Smooth muscle cell (in vitro differentiated cells): ENCODE measurements at regions not wholly inside any gene's neighbourhood (a gene's known extent, or its start where the extent isn't known, plus 50 kb on each side); places are given as distances from the start of the nearest gene placed in this dataset.

Experiments
- DNase-seq: peaks from one replicate; lab custom pipeline; 2025; ENCODE audit not compliant: unreplicated experiment; lab: John Stamatoyannopoulos, UW
- H2AFZ ChIP-seq: fragments of 200-600 bp; sonication (generic); 2 replicates; pipeline ENCODE4 v1.6.0; 2016; ENCODE audit warnings: antibody characterized with exemption, low read depth, mild to moderate bottlenecking
- H3F3A ChIP-seq: fragments of 200-600 bp; sonication (generic); 2 replicates; pipeline ENCODE4 v1.6.0; 2017; ENCODE audit warnings: antibody characterized with exemption, low read depth
- H3K27ac ChIP-seq: fragments of 200-600 bp; sonication (generic); 2 replicates; pipeline ENCODE4 v1.5.1; 2016; ENCODE audit warnings: low read depth, mild to moderate bottlenecking
- H3K27me3 ChIP-seq: fragments of 200-600 bp; sonication (generic); 2 replicates; pipeline ENCODE4 v1.6.1; 2016; ENCODE audit warnings: low read depth, mild to moderate bottlenecking
- H3K36me3 ChIP-seq: fragments of 200-600 bp; sonication (generic); 2 replicates; pipeline ENCODE4 v1.5.1; 2016; ENCODE audit warnings: low read depth
- H3K4me1 ChIP-seq: fragments of 200-600 bp; sonication (generic); 2 replicates; pipeline ENCODE4 v1.5.1; 2016; ENCODE audit warnings: low read depth
- H3K4me2 ChIP-seq: fragments of 200-600 bp; sonication (generic); 2 replicates; pipeline ENCODE4 v1.6.0; 2016; ENCODE audit warnings: mild to moderate bottlenecking
- H3K4me3 ChIP-seq: fragments of 200-600 bp; sonication (generic); 2 replicates; pipeline ENCODE4 v1.5.1; 2016; ENCODE audit warnings: mild to moderate bottlenecking
- H3K79me2 ChIP-seq: fragments of 200-600 bp; sonication (generic); 2 replicates; pipeline ENCODE4 v1.6.0; 2016; ENCODE audit warnings: low read depth, mild to moderate bottlenecking
- H3K9ac ChIP-seq: fragments of 200-600 bp; sonication (generic); 2 replicates; pipeline ENCODE4 v1.6.0; 2016; ENCODE audit warnings: low read depth
- H3K9me3 ChIP-seq: fragments of 200-600 bp; sonication (generic); replicated peaks from 2 replicates; pipeline ENCODE4 v1.5.1; 2016; ENCODE audit warnings: low read depth
- H4K20me1 ChIP-seq: fragments of 200-600 bp; sonication (generic); 2 replicates; pipeline ENCODE4 v1.6.0; 2016; ENCODE audit warnings: low read depth
- WGBS: methylation state at CpG from one replicate; pipeline ENCODE4 v1.1.7; 2016; ENCODE audit warnings: low lambda C conversion rate; 5-methylcytosine and 5-hydroxymethylcytosine counted together
- TF ChIP-seq, protein P1 (sequence below): fragments of 200-600 bp; sonication (generic); IDR thresholded peaks from 2 replicates; pipeline ENCODE4 v1.5.1; 2017; ENCODE audit warnings: borderline replicate concordance, mild to moderate bottlenecking, antibody characterized with exemption; ENCODE audit not compliant: insufficient read depth, poor library complexity, severe bottlenecking

GRCh38 chr1:227417756-227418480 is 99.6 kb upstream of the CDC42BPA start:
- WGBS: 95% methylated on average over 2 of the region's 2 CpGs
- DNase-seq: no peak
- no peak overlapping the region for H3K27ac ChIP-seq
- H3K9ac ChIP-seq: no peak overlapping the region
- H3K79me2 ChIP-seq: no peaks in the 10 kb centered on the region
- no peak overlapping the region for H3K4me2 ChIP-seq
- H3K9me3 ChIP-seq: no peaks in the 10 kb centered on the region
- TF ChIP-seq, protein P1, sequence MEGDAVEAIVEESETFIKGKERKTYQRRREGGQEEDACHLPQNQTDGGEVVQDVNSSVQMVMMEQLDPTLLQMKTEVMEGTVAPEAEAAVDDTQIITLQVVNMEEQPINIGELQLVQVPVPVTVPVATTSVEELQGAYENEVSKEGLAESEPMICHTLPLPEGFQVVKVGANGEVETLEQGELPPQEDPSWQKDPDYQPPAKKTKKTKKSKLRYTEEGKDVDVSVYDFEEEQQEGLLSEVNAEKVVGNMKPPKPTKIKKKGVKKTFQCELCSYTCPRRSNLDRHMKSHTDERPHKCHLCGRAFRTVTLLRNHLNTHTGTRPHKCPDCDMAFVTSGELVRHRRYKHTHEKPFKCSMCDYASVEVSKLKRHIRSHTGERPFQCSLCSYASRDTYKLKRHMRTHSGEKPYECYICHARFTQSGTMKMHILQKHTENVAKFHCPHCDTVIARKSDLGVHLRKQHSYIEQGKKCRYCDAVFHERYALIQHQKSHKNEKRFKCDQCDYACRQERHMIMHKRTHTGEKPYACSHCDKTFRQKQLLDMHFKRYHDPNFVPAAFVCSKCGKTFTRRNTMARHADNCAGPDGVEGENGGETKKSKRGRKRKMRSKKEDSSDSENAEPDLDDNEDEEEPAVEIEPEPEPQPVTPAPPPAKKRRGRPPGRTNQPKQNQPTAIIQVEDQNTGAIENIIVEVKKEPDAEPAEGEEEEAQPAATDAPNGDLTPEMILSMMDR: no peak
- no peak overlapping the region for H2AFZ ChIP-seq
- H4K20me1 ChIP-seq: no peaks in the 10 kb centered on the region
- no peaks in the 10 kb centered on the region for H3K4me1 ChIP-seq
- no peaks in the 10 kb centered on the region for H3K36me3 ChIP-seq
- no peaks in the 10 kb centered on the region for H3K27me3 ChIP-seq
- H3K4me3 ChIP-seq: no peak overlapping the region
- no peaks in the 10 kb centered on the region for H3F3A ChIP-seq

DNA sequence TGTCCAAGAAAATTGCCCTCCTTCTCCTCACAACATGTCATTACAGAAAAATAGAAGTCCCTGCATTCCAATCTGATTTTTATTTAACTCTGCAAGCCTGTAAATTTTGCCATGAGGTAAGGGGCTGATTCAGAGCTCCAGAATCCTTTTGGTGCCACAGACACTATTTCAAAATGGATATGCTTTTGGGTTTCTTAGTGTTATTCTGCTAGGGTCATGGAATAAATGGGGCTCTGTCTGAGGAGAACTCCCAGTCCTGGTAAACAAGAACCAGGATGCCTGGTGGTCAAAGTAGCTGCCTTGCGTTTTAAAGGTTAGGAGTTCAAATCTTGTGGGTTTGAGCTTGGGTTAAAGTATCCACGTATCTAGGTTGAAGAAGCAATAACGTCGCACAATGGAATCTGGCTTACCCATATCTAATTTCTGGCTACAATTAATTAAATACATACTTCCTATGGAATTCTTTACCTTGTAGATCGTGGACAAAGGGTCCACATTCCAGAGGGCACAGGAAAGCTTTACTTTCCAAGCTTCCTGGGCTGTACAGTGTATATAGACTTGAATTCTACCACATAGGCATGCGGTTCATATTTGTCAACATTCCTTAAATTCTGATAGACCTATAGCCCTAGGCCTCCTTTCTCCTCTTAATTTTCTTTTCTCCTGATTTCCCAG is 98.0 kb upstream of the CDC42BPA start:
- no peak overlapping the region for H3K9ac ChIP-seq
- H3K27me3 ChIP-seq: no peaks in the 10 kb centered on the region
- no peaks in the 10 kb centered on the region for H3K9me3 ChIP-seq
- H4K20me1 ChIP-seq: no peaks in the 10 kb centered on the region
- H3K27ac ChIP-seq: no peak overlapping the region
- H3K79me2 ChIP-seq: no peaks in the 10 kb centered on the region
- H3K4me3 ChIP-seq: no peak overlapping the region
- TF ChIP-seq, protein P1: no peak
- H3K36me3 ChIP-seq: no peaks in the 10 kb centered on the region
- no peaks in the 10 kb centered on the region for H3F3A ChIP-seq
- 84% methylated on average over 6 of the region's 6 CpGs for WGBS
- no peak overlapping the region for H3K4me2 ChIP-seq
- no peaks in the 10 kb centered on the region for H3K4me1 ChIP-seq
- no peak for DNase-seq
- H2AFZ ChIP-seq: no peak overlapping the region

- no peaks in the 10 kb centered on the region for H3K9me3 ChIP-seq
- H3F3A ChIP-seq: no peaks in the 10 kb centered on the region
- H3K4me1 ChIP-seq: no peaks in the 10 kb centered on the region
- no peak overlapping the region for H3K27ac ChIP-seq
- no peaks in the 10 kb centered on the region for H3K79me2 ChIP-seq
- WGBS: 92% methylated on average over 8 of the region's 8 CpGs
- H4K20me1 ChIP-seq: no peaks in the 10 kb centered on the region
- no peak overlapping the region for H2AFZ ChIP-seq
- no peak overlapping the region for H3K4me3 ChIP-seq
- no peaks in the 10 kb centered on the region for H3K27me3 ChIP-seq
- TF ChIP-seq, protein P1: no peak
- no peak overlapping the region for H3K9ac ChIP-seq
- DNase-seq: no peak
- no peaks in the 10 kb centered on the region for H3K36me3 ChIP-seq
- no peak overlapping the region for H3K4me2 ChIP-seq
These were observed 97.0 kb upstream of the CDC42BPA start for GRCh38 chr1:227415115-227415790.
